NCI-H2196 (cell line): ENCODE measurements at regions not wholly inside any gene's neighbourhood (a gene's known extent, or its start where the extent isn't known, plus 50 kb on each side); places are given as distances from the start of the nearest gene placed in this dataset.
"Not testable (repeated sequence)": the region's sequence is repeated elsewhere in the genome, so short reads cannot be mapped to it uniquely, and the experiment has no call there.

Experiments
- DNase-seq: peaks from one replicate; lab custom pipeline; 2025; ENCODE audit not compliant: unreplicated experiment; lab: John Stamatoyannopoulos, UW

GRCh38 chr5:67722582-67722981, 493.0 kb upstream of the PIK3R1 start:
- DNase-seq = not testable (repeated sequence)

DNA sequence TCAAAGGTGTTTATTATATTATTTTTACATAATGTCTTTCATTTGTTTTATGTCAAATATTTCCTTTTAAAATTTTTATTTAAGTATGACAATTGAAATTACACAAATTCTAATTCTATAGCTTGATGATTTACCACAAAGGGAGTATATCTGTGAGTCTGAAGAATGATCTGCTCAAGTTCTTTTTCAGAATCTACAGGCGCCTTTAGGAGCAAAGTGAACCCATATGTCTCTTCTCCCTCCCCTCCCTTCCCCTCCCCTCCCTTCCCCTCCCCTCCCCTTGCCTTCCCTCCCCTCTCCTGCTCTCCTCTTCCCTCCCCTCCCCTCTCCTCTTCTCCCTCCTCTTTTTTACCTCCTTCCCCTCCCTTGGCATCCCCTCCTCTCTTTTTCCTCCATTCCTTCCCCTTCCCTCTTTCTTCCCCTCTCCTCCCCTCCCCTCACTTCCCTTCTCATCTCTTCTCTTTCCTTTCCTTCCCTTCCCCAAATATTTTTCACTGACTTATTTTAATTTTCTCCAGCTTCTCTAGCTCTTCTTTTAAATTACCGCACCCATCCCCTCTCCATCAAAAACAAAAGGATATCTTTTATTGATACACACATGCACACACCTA, 495.3 kb upstream of the PIK3R1 start:
- no peak for DNase-seq

GRCh38 chr5:67702008-67702407, 505.4 kb upstream of the CD180 start:
- no peak for DNase-seq

- DNase-seq = no peak
These were observed 503.0 kb upstream of the CD180 start for GRCh38 chr5:67699560-67699959.

DNA sequence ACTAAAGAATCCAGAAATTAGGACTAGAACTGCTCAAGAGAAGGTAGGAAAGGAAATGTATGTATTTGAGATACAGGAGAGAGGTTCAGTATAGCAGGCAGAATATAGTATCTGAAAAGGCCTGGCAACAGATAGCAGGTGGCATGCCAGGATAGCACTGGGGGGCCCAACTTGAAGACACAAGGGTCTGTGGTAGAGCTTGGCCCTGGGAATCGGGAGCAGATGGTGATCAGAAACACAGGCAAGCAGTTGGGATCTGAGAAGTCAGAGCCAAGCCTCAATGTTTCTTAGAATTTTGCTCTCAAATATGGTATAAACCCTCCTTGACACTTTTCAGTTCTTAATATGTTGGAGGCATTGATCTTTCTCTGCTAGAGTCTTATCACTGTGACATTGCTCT, 499.8 kb upstream of the CD180 start:
- DNase-seq = no peak

GRCh38 chr5:67695369-67695768, 498.8 kb upstream of the CD180 start:
- DNase-seq = no peak

GRCh38 chr5:67694810-67695191, 498.2 kb upstream of the CD180 start:
- DNase-seq = no peak

GRCh38 chr5:67693956-67694809, 497.6 kb upstream of the CD180 start:
- no peak for DNase-seq

- DNase-seq = no peak
These were observed 490.1 kb upstream of the CD180 start for GRCh38 chr5:67686746-67687145.

DNA sequence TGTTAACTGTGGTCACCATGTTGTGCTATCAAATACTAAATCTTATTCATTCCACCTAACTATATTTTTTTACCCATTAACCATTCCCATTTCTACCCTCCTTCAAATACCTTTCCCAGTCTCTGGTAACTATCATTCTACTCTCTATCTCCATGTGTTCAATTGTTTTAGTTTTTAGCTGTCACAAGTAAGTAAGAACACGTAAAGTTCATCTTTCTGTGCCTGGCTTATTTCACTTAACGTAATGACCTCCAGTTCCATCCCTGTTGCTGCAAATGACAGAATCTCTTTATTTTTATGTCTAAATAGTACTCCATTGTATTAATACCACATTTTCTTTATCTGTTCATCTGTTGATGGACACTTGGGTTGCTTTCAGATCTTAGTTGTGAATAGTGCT, 485.1 kb upstream of the CD180 start:
- no peak for DNase-seq

GRCh38 chr5:67680099-67680498, 483.5 kb upstream of the CD180 start:
- DNase-seq = no peak

- DNase-seq = no peak
These were observed 482.7 kb upstream of the CD180 start for GRCh38 chr5:67679184-67679841.

DNA sequence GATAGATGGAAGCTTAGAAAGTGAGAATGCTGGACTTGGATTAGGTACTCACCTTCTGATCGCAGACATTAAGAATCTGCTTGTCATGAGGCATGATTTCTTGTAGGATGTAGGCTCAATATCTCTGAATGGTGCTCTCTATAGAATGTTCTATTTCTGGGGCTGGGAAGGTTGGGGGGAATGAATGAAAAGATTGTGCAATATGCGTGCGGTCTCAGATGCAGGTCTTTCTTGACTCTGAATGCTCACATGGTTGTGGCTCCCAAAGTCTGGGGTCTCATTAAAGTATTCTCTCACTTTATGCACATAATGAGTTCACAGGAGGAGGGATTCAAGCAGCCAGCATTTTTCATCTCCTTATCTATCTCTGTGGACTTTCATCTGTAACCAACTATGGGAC, 482.0 kb upstream of the CD180 start:
- DNase-seq = no peak

DNA sequence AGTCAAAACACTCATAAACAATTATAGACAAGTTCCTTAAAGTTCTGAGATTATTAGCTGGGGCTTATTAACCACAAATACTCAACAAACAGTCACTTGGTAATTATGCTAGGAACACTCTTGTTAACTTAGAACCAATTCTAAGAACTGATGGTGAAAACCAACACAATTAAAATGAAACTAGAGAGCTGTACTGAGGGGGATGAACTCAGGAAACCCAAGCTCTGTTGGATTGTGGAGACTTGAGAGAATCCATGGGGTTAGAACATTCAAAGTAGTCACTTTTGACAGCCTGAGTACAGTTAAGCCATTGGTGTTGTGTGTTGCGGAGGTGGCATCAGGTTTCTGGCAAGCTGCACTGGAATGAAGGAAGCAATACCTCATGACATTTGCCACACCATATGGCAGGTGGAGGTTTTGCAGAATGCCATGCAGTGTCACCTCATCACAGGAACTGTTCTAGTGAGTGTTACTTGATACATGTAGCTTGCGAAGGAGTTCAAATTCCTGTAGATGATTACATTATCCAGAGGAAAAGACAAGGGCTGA, 480.9 kb upstream of the CD180 start:
- no peak for DNase-seq

- DNase-seq = no peak
These were observed 480.3 kb upstream of the CD180 start for GRCh38 chr5:67676863-67677262.

- DNase-seq = no peak
These were observed 477.6 kb upstream of the CD180 start for GRCh38 chr5:67674159-67674655.

- DNase-seq = no peak
These were observed 477.0 kb upstream of the CD180 start for GRCh38 chr5:67673618-67674017.

DNA sequence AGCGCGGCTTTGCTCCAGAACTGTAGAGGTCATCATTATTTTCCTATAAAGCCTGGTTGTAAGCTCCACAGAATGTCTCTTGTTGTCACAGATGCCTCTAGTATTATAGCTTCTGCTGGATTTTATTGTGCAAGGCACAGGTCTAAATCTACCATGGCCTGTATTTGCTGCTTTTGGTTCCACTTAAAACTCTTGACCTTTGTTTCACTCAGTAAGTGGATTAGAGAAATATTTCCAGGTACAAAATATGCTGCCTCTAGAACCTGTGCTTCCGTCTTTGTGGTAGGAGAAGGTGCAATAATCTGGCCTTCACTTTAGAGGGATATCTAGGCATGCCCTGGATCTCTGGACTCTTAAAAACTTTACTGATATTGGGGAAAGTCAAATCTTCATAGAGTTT, 476.6 kb upstream of the CD180 start:
- no peak for DNase-seq

- no peak for DNase-seq
These were observed 476.0 kb upstream of the CD180 start for GRCh38 chr5:67672636-67673035.

DNA sequence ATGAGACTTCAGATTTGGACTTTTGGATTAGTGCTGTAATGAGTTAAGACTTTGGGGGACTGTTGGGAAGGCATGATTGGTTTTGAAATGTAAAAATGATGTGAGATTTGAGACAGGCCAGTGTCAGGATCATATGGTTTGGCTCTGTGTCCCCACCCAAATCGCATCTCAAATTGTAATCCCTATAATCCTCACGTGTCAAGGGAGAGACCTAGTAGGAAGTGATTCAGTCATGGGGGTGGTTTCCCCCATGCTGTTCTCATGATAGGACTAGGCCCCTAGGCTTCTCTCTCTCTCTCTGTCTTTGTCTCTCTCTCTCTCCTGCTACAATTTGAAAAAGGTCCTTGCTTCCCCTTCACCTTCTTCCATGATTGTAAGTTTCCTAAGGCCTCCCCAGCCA, 473.3 kb upstream of the CD180 start:
- DNase-seq = no peak

DNA sequence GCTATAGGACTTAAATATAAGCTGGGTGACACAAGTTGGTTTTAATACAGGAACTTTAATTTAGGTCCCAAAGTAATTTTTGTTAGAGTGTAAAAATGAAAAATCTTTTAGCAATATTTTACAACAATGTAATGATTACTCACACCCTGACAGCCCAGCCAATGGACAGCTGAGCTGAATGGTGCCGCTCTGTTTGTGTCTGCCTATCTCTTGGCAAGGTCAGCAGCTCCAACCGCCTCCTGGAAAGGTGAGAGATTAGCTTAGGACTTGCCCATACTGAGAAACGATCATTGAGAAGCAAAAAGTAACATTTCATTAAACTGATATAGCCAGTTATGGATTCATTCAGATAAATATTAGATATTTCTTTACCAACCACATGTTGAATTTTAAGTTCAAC, 463.6 kb upstream of the CD180 start:
- no peak for DNase-seq

- no peak for DNase-seq
These were observed 462.7 kb upstream of the CD180 start for GRCh38 chr5:67659288-67659687.
